GM23338 (cell line): ENCODE measurements at regions not wholly inside any gene's neighbourhood (a gene's known extent, or its start where the extent isn't known, plus 50 kb on each side); places are given as distances from the start of the nearest gene placed in this dataset.

Source experiments
- ATAC-seq: fragments of 200-7000 bp; cut with Tn5 transposase; 3 replicates; pipeline ENCODE4 v1.9.1; 2020
- DNase-seq: peaks from one replicate; pipeline ENCODE4 v3.0.0-alpha.2; 2015; ENCODE audit warnings: low spot score
- H2AFZ ChIP-seq: fragments of 200-600 bp; sonication (generic); 2 replicates; pipeline ENCODE4 v1.8.0; 2016; ENCODE audit warnings: antibody characterized with exemption, mild to moderate bottlenecking, moderate library complexity
- H3F3A ChIP-seq: fragments of 200-600 bp; sonication (generic); replicated peaks from 2 replicates; pipeline ENCODE4 v1.8.0; 2017; ENCODE audit warnings: antibody characterized with exemption, mixed run types, low read depth
- H3K27ac ChIP-seq: fragments of 200-600 bp; sonication (generic); 2 replicates; pipeline ENCODE4 v1.6.1; 2016; ENCODE audit warnings: low read depth
- H3K27me3 ChIP-seq: fragments of 200-600 bp; sonication (generic); 2 replicates; pipeline ENCODE4 v1.8.0; 2016; ENCODE audit warnings: mild to moderate bottlenecking, mixed run types, moderate library complexity; ENCODE audit not compliant: insufficient read depth
- H3K36me3 ChIP-seq: fragments of 200-600 bp; sonication (generic); 2 replicates; pipeline ENCODE4 v1.8.0; 2016; ENCODE audit warnings: mild to moderate bottlenecking; ENCODE audit not compliant: insufficient read depth
- H3K4me1 ChIP-seq: fragments of 200-600 bp; sonication (generic); 2 replicates; pipeline ENCODE4 v1.8.0; 2016; ENCODE audit warnings: mild to moderate bottlenecking, moderate library complexity; ENCODE audit not compliant: insufficient read depth
- H3K4me2 ChIP-seq: fragments of 200-600 bp; sonication (generic); 2 replicates; pipeline ENCODE4 v1.7.1; 2017; ENCODE audit warnings: mixed run types
- H3K4me3 ChIP-seq: fragments of 200-600 bp; sonication (generic); 2 replicates; pipeline ENCODE4 v1.6.1; 2016; ENCODE audit warnings: mixed run types
- H3K79me2 ChIP-seq: fragments of 200-600 bp; sonication (generic); replicated peaks from 2 replicates; pipeline ENCODE4 v1.8.0; 2017; ENCODE audit warnings: mild to moderate bottlenecking; ENCODE audit not compliant: insufficient read depth
- H3K9me2 ChIP-seq: fragments of 200-600 bp; sonication (generic); 2 replicates; pipeline ENCODE4 v1.8.0; 2017; ENCODE audit not compliant: insufficient read depth
- H4K20me1 ChIP-seq: fragments of 200-600 bp; sonication (generic); replicated peaks from 2 replicates; pipeline ENCODE4 v1.8.0; 2017; ENCODE audit warnings: mild to moderate bottlenecking; ENCODE audit not compliant: insufficient read depth
- H3K27ac Mint-ChIP-seq: 2 replicates; pipeline ENCODE4 v1.8.0; 2020; ENCODE audit warnings: inconsistent platforms, mild to moderate bottlenecking, moderate library complexity, mixed read lengths
- H3K27me3 Mint-ChIP-seq: 3 replicates; pipeline ENCODE4 v1.8.0; 2022; ENCODE audit warnings: low read depth, mild to moderate bottlenecking, moderate library complexity, mixed read lengths, inconsistent platforms; ENCODE audit not compliant: insufficient read depth, poor library complexity
- H3K36me3 Mint-ChIP-seq: 3 replicates; pipeline ENCODE4 v1.8.0; 2021; ENCODE audit warnings: low read depth, mild to moderate bottlenecking, inconsistent platforms, moderate library complexity, mixed read lengths
- H3K4me1 Mint-ChIP-seq: 3 replicates; pipeline ENCODE4 v1.8.0; 2020; ENCODE audit warnings: mild to moderate bottlenecking, inconsistent platforms, mixed read lengths
- H3K4me3 Mint-ChIP-seq: 3 replicates; pipeline ENCODE4 v1.8.0; 2021; ENCODE audit warnings: moderate library complexity, mild to moderate bottlenecking, inconsistent platforms, mixed read lengths
- H3K9me3 Mint-ChIP-seq: 3 replicates; pipeline ENCODE4 v1.8.0; 2020; ENCODE audit warnings: moderate library complexity, mild to moderate bottlenecking, inconsistent platforms, mixed read lengths
- CREB1 ChIP-seq: fragments of 250-450 bp; sonication (Bioruptor Pico); IDR thresholded peaks from 2 replicates; pipeline ENCODE4 v1.5.0; 2020; ENCODE audit warnings: low read depth, mild to moderate bottlenecking, moderate library complexity
- ETS1 ChIP-seq: IDR thresholded peaks from 2 replicates; pipeline ENCODE4 v1.6.1; 2016; ENCODE audit warnings: antibody characterized with exemption
- EZH2 ChIP-seq: fragments of 200-600 bp; sonication (generic); IDR thresholded peaks from one replicate; pipeline ENCODE4 v1.8.0; 2017; ENCODE audit warnings: antibody characterized with exemption, mild to moderate bottlenecking, low read depth; ENCODE audit not compliant: unreplicated experiment
- EZH2phosphoT487 ChIP-seq: fragments of 200-600 bp; sonication (generic); IDR thresholded peaks from one replicate; pipeline ENCODE4 v1.8.1; 2018; ENCODE audit warnings: antibody characterized with exemption; ENCODE audit not compliant: unreplicated experiment
- JUNB ChIP-seq: IDR thresholded peaks from one replicate; pipeline ENCODE4 v1.6.1; 2016; ENCODE audit warnings: antibody characterized with exemption; ENCODE audit not compliant: unreplicated experiment
- POLR2AphosphoS5 ChIP-seq: IDR thresholded peaks from 2 replicates; pipeline ENCODE4 v1.6.1; 2016; ENCODE audit warnings: antibody characterized with exemption, low read depth
- ZNF114 ChIP-seq: fragments of 250-450 bp; sonication (Bioruptor Pico); IDR thresholded peaks from 2 replicates; pipeline ENCODE4 v1.5.0; 2020; ENCODE audit warnings: mild to moderate bottlenecking, moderate library complexity
- ZNF331 ChIP-seq: fragments of 250-450 bp; sonication (Bioruptor Pico); IDR thresholded peaks from 2 replicates; pipeline ENCODE4 v1.5.0; 2020; ENCODE audit warnings: low read depth, mild to moderate bottlenecking, moderate library complexity
- ZNF462 ChIP-seq: fragments of 250-450 bp; sonication (Bioruptor Pico); IDR thresholded peaks from 2 replicates; pipeline ENCODE4 v1.5.0; 2020; ENCODE audit warnings: mild to moderate bottlenecking, moderate library complexity
- TF ChIP-seq, protein P1 (sequence below), 2 experiments: fragments of 200-600 bp in 1 of 2; sonication (generic) in 1 of 2; conservative IDR thresholded peaks; 2 replicates each; pipeline versions ENCODE4 v1.5.1 to v1.6.1; 2016 to 2017; ENCODE audit warnings: antibody characterized with exemption in 2 of 2, low read depth in 2 of 2, mild to moderate bottlenecking in 2 of 2, moderate library complexity in 1 of 2

- Histone ChIP-seq H3K27me3 (no peaks in the 10 kb centered on the region), H2AFZ (no peak overlapping the region), H3K36me3 (no peaks in the 10 kb centered on the region), H3K4me1 (no peaks in the 10 kb centered on the region), H4K20me1 (no peaks in the 10 kb centered on the region), H3F3A (no peaks in the 10 kb centered on the region), H3K79me2 (no peaks in the 10 kb centered on the region), H3K9me2 (no peaks in the 10 kb centered on the region; the same call in 1 of the 2 replicates), H3K27ac (no peak overlapping the region), H3K4me3 (no peak overlapping the region), H3K4me2 (no peak overlapping the region)
- ATAC-seq: no peak
- DNase-seq: no peak
- TF ChIP-seq ZNF462 (CRISPR knock-in tag) (no peak), CREB1 (no peak), JUNB (no peak), EZH2 (no peak), POLR2AphosphoS5 (no peak), ZNF114 (CRISPR knock-in tag) (no peak), ETS1 (no peak), ZNF331 (CRISPR knock-in tag) (no peak), EZH2phosphoT487 (no peak)
- TF ChIP-seq, protein P1, sequence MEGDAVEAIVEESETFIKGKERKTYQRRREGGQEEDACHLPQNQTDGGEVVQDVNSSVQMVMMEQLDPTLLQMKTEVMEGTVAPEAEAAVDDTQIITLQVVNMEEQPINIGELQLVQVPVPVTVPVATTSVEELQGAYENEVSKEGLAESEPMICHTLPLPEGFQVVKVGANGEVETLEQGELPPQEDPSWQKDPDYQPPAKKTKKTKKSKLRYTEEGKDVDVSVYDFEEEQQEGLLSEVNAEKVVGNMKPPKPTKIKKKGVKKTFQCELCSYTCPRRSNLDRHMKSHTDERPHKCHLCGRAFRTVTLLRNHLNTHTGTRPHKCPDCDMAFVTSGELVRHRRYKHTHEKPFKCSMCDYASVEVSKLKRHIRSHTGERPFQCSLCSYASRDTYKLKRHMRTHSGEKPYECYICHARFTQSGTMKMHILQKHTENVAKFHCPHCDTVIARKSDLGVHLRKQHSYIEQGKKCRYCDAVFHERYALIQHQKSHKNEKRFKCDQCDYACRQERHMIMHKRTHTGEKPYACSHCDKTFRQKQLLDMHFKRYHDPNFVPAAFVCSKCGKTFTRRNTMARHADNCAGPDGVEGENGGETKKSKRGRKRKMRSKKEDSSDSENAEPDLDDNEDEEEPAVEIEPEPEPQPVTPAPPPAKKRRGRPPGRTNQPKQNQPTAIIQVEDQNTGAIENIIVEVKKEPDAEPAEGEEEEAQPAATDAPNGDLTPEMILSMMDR (conservative IDR thresholded peaks at IDR 0.05; ENCODE audit: low read depth in 2 of 2): no peak
- Mint-ChIP-seq H3K27me3 (peaks cover 1% of the 10 kb centered on the region), H3K4me3 (no peak overlapping the region), H3K27ac (no peak overlapping the region), H3K4me1 (no peaks in the 10 kb centered on the region; the same call in 2 of the 3 replicates), H3K9me3 (no peaks in the 10 kb centered on the region), H3K36me3 (no peaks in the 10 kb centered on the region; the same call in 2 of the 3 replicates)
Measured at GRCh38 chr1:96865731-96866685, 144.4 kb downstream of the PTBP2 start.
